Fibroblast of lung (primary cell): ENCODE measurements at regions not wholly inside any gene's neighbourhood (a gene's known extent, or its start where the extent isn't known, plus 50 kb on each side); places are given as distances from the start of the nearest gene placed in this dataset.

Experiments used
- EZH2 ChIP-seq: IDR thresholded peaks from 2 replicates; pipeline ENCODE4 v1.5.1; 2012; ENCODE audit warnings: low read length, control low read depth, mild to moderate bottlenecking; ENCODE audit errors: missing control alignments
- TF ChIP-seq, protein P1 (sequence below), 2 donors: IDR thresholded peaks in 1 of 2; conservative IDR thresholded peaks in 1 of 2; 1 replicate in 1 of 2; 2 replicates in 1 of 2; pipeline ENCODE4 v1.5.1; 2011 to 2012; ENCODE audit warnings: low read length in 2 of 2, control low read depth in 1 of 2, inconsistent platforms in 1 of 2, low read depth in 1 of 2, mild to moderate bottlenecking in 1 of 2

DNA sequence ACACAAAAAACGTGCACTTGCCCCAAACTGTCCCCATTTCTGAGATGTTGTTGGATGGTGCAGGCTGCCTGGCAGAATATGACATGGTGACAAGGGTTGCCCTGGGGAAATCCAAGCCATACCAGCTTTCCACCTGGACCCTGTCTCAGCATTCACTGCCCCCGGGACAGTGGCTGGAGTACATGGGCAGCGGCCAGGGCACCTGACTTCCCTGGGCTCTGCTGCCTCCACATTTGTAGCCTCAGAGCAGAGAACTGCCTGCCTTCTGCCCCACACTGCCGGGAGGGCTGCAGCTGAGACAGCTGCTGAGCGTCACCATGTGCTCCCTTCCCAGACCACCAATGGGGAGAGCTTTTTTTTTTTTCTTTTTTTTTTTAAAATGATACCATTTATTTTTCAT, 222.9 kb upstream of the ZNF32 start:
- TF ChIP-seq EZH2: no peak
- TF ChIP-seq, protein P1, sequence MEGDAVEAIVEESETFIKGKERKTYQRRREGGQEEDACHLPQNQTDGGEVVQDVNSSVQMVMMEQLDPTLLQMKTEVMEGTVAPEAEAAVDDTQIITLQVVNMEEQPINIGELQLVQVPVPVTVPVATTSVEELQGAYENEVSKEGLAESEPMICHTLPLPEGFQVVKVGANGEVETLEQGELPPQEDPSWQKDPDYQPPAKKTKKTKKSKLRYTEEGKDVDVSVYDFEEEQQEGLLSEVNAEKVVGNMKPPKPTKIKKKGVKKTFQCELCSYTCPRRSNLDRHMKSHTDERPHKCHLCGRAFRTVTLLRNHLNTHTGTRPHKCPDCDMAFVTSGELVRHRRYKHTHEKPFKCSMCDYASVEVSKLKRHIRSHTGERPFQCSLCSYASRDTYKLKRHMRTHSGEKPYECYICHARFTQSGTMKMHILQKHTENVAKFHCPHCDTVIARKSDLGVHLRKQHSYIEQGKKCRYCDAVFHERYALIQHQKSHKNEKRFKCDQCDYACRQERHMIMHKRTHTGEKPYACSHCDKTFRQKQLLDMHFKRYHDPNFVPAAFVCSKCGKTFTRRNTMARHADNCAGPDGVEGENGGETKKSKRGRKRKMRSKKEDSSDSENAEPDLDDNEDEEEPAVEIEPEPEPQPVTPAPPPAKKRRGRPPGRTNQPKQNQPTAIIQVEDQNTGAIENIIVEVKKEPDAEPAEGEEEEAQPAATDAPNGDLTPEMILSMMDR (conservative IDR thresholded peaks at IDR 0.05 in 1 of 2, IDR thresholded peaks at IDR 0.05 in 1 of 2; ENCODE audit: low read depth in 1 of 2, low read length in 2 of 2): no peak
